LHCN-M2 (cell line): ENCODE measurements at regions not wholly inside any gene's neighbourhood (a gene's known extent, or its start where the extent isn't known, plus 50 kb on each side); places are given as distances from the start of the nearest gene placed in this dataset.

Experiments
- DNase-seq: peaks from one replicate; pipeline ENCODE4 v3.0.0-alpha.2; 2012; ENCODE audit warnings: low read depth

- peak; percentile 7 for DNase-seq
Measured at GRCh38 chr4:134365852-134366251, 164.3 kb upstream of the PABPC4L start.

- no peak for DNase-seq
Measured at GRCh38 chr4:134364928-134365327, 163.3 kb upstream of the PABPC4L start.

GRCh38 chr4:134345244-134345643 is 143.7 kb upstream of the PABPC4L start:
- DNase-seq: no peak

GRCh38 chr4:134343656-134344055 is 142.1 kb upstream of the PABPC4L start:
- DNase-seq: no peak

- DNase-seq: no peak
Measured at GRCh38 chr4:134343081-134343480, 141.5 kb upstream of the PABPC4L start.

- peak; percentile 2 for DNase-seq
Measured at GRCh38 chr4:134337574-134337973, 136.0 kb upstream of the PABPC4L start.

- no peak for DNase-seq
Measured at GRCh38 chr4:134328741-134329140, 127.2 kb upstream of the PABPC4L start.

- no peak for DNase-seq
Measured at GRCh38 chr4:134327274-134328122, 125.9 kb upstream of the PABPC4L start.

- no peak for DNase-seq
Measured at GRCh38 chr4:134326866-134327265, 125.3 kb upstream of the PABPC4L start.

GRCh38 chr4:134324179-134324578 is 122.6 kb upstream of the PABPC4L start:
- DNase-seq: no peak

GRCh38 chr4:134320048-134320447 is 118.5 kb upstream of the PABPC4L start:
- DNase-seq: peak; percentile 4

GRCh38 chr4:134313591-134313990 is 112.0 kb upstream of the PABPC4L start:
- DNase-seq: peak; percentile 2

- DNase-seq: no peak
Measured at GRCh38 chr4:134309715-134310114, 108.1 kb upstream of the PABPC4L start.

- DNase-seq: no peak
Measured at GRCh38 chr4:134308910-134309309, 107.3 kb upstream of the PABPC4L start.

GRCh38 chr4:134298313-134298712 is 96.7 kb upstream of the PABPC4L start:
- DNase-seq: no peak

- DNase-seq: no peak
Measured at GRCh38 chr4:134297765-134298164, 96.2 kb upstream of the PABPC4L start.

GRCh38 chr4:134282680-134283079 is 81.1 kb upstream of the PABPC4L start:
- DNase-seq: no peak

GRCh38 chr4:134278675-134279074 is 77.1 kb upstream of the PABPC4L start:
- no peak for DNase-seq

GRCh38 chr4:134276476-134276875 is 74.9 kb upstream of the PABPC4L start:
- DNase-seq: no peak

- DNase-seq: no peak
Measured at GRCh38 chr4:134260126-134260525, 58.5 kb upstream of the PABPC4L start.
